Spleen (tissue), 11 donors: ENCODE measurements at regions not wholly inside any gene's neighbourhood (a gene's known extent, or its start where the extent isn't known, plus 50 kb on each side); places are given as distances from the start of the nearest gene placed in this dataset.
"Not testable (repeated sequence)": the region's sequence is repeated elsewhere in the genome, so short reads cannot be mapped to it uniquely, and the experiment has no call there.

Experiments
- DNase-seq: peaks from one replicate; pipeline ENCODE4 v3.0.0-alpha.2; 2020
- H3K27ac ChIP-seq, 8 donors: fragments of 200-600 bp; sonication (generic) in 7 of 8; 1 replicate in 4 of 8; 2 replicates in 4 of 8; pipeline versions ENCODE4 v1.5.0 to v1.8.0; 2016 to 2021; ENCODE audit warnings: inconsistent platforms in 4 of 8, mild to moderate bottlenecking in 4 of 8, moderate library complexity in 1 of 8
- H3K27me3 ChIP-seq, 7 donors: fragments of 200-600 bp; sonication (generic) in 6 of 7; replicated peaks in 1 of 7; 1 replicate in 4 of 7; 2 replicates in 3 of 7; pipeline versions ENCODE4 v1.5.0 to v1.8.0; 2016 to 2021; ENCODE audit warnings: inconsistent platforms in 3 of 7, mild to moderate bottlenecking in 1 of 7
- H3K36me3 ChIP-seq, 6 donors: fragments of 200-600 bp; sonication (generic) in 5 of 6; 1 replicate in 4 of 6; 2 replicates in 2 of 6; pipeline versions ENCODE4 v1.5.0 to v1.8.0; 2016 to 2021; ENCODE audit warnings: inconsistent platforms in 2 of 6
- H3K4me1 ChIP-seq, 6 donors: fragments of 200-600 bp; sonication (generic) in 5 of 6; 1 replicate in 3 of 6; 2 replicates in 3 of 6; pipeline versions ENCODE4 v1.5.0 to v1.8.0; 2016 to 2021; ENCODE audit warnings: inconsistent platforms in 3 of 6
- H3K4me3 ChIP-seq, 8 donors: fragments of 200-600 bp; sonication (generic) in 7 of 8; 1 replicate in 4 of 8; 2 replicates in 4 of 8; pipeline versions ENCODE4 v1.5.0 to v1.8.0; 2016 to 2021; ENCODE audit warnings: inconsistent platforms in 4 of 8, mild to moderate bottlenecking in 4 of 8, moderate library complexity in 2 of 8
- H3K9me3 ChIP-seq, 8 donors: fragments of 200-600 bp; sonication (generic) in 7 of 8; 1 replicate in 4 of 8; 2 replicates in 4 of 8; pipeline versions ENCODE4 v1.5.0 to v1.8.0; 2016 to 2021; ENCODE audit warnings: inconsistent platforms in 4 of 8
- CTCF ChIP-seq, 11 experiments: fragments of 200-600 bp in 7 of 11; fragments of 450-650 bp in 4 of 11; sonication (generic) in 4 of 11; IDR thresholded peaks in 8 of 11; conservative IDR thresholded peaks in 3 of 11; 1 replicate in 7 of 11; 2 replicates in 4 of 11; pipeline versions ENCODE4 v1.4.0 to v1.8.0; 2016 to 2021; ENCODE audit warnings: antibody characterized with exemption in 11 of 11, inconsistent platforms in 4 of 11, mild to moderate bottlenecking in 1 of 11
- POLR2A ChIP-seq, 3 donors: fragments of 450-650 bp; IDR thresholded peaks; one replicate each; pipeline ENCODE4 v1.5.1; 2017; ENCODE audit warnings: antibody characterized with exemption in 3 of 3, mild to moderate bottlenecking in 1 of 3
- POLR2AphosphoS5 ChIP-seq, 3 donors: sonication (generic); formaldehyde crosslinking; IDR thresholded peaks; one replicate each; pipeline ENCODE4 v1.5.1; 2017; ENCODE audit warnings: antibody characterized with exemption in 3 of 3
- WGBS, 5 donors: extraction: QIAGEN DNeasy Blood & Tissue Kit in 3 of 5; methylation state at CpG; one replicate each; pipeline versions ENCODE4 v1.1.5 to v1.1.7; 2013 to 2018; 5-methylcytosine and 5-hydroxymethylcytosine counted together
- intact Hi-C: fragments of 100-400 bp; cut with DNase I; formaldehyde crosslinking; loops from one replicate; pipeline ENCODE4 v1.15.0; 2023; ENCODE audit warnings: low total_unique reads
- donor health status: healthy with polysubstance abuse.
- donor health status: DM: no; HTN: no; CAD: no; lungs with moderate emphysema.
- donor health status: DM: no; HTN: no; CAD: no.
- donor health status: Bipolar disorder and iron deficiency.
- donor health status: healthy.
- donor health status: DM: no; HTN: no; CAD: no.
- donor health status: DM: yes; HTN: yes; CAD: no.

- WGBS, 5 donors = 23 to 40% (median 32%) methylated on average over 5 to 8 of the region's 8 CpGs
- TF ChIP-seq POLR2AphosphoS5 (IDR thresholded peaks at IDR 0.05) = peak in 2 of 3 donors; percentile 12 to 29
- H3K27me3 ChIP-seq, intact Hi-C loops, DNase-seq, H3K9me3 ChIP-seq, H3K36me3 ChIP-seq: not testable (repeated sequence)
- Histone ChIP-seq H3K4me3 (peak overlapping the region in 1 of 8 donors; percentile 24), H3K27ac (peak overlapping the region in 3 of 8 donors; percentile 18 to 56 (median 50)), H3K4me1 (peaks cover 0 to 22% (median 13%) of the 10 kb centered on the region in 6 donors)
These were observed 658.4 kb downstream of the TMEM121 start for GRCh38 chr14:106184771-106185170.

GRCh38 chr14:106185174-106185836 is 658.9 kb downstream of the TMEM121 start:
- Histone ChIP-seq H3K4me3 (peak overlapping the region in 1 of 8 donors; percentile 24), H3K27ac (peak overlapping the region in 3 of 8 donors; percentile 18 to 56 (median 50)), H3K4me1 (peaks cover 0 to 22% (median 13%) of the 10 kb centered on the region in 6 donors)
- H3K9me3 ChIP-seq, DNase-seq, H3K36me3 ChIP-seq, intact Hi-C loops, H3K27me3 ChIP-seq: not testable (repeated sequence)
- WGBS, 5 donors = 69 to 81% (median 75%) methylated on average over 6 of the region's 6 CpGs

GRCh38 chr14:106185837-106186233 is 659.5 kb downstream of the TMEM121 start:
- Histone ChIP-seq H3K27me3 (peaks cover 0 to 9% (median 0%) of the 10 kb centered on the region in 7 donors), H3K4me1 (peaks cover 0 to 22% (median 13%) of the 10 kb centered on the region in 6 donors), H3K27ac (no peak overlapping the region), H3K9me3 (no peaks in the 10 kb centered on the region), H3K36me3 (no peaks in the 10 kb centered on the region), H3K4me3 (no peak overlapping the region)
- TF ChIP-seq CTCF (IDR thresholded peaks at IDR 0.05 in 8 of 11, conservative IDR thresholded peaks at IDR 0.05 in 3 of 11) = peak in 7 of 11 experiments; percentile 12 to 67 (median 54)
- no peak for TF ChIP-seq POLR2A (IDR thresholded peaks at IDR 0.05)
- DNase-seq = peak; percentile 83
- WGBS, 5 donors = 24 to 32% (median 26%) methylated on average over 4 of the region's 4 CpGs
- intact Hi-C loops = no loop called here

DNA sequence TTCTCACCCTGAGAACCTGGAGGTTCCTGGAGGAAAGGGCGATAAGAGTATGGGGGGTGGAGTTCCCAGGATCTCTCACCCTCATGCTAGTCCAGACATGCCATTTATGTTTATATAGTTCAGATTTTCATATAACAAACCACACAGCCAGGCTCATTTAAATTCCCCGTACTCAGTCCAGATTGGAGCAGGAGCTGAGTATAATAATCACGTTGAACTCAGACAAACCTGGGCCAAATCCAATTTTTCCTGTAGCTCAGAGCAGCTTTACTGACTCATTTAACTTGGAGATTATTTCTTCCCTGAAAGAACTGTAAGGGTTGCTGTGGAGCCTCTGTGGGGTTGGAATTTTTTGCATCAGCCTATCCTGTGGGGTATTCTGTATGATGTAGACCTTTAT is 660.8 kb downstream of the TMEM121 start:
- H3K36me3 ChIP-seq = no peaks in the 10 kb centered on the region

GRCh38 chr14:106192701-106193100 is 666.3 kb downstream of the TMEM121 start:
- H3K27me3 ChIP-seq, H3K4me1 ChIP-seq, H3K9me3 ChIP-seq, intact Hi-C loops, H3K36me3 ChIP-seq, DNase-seq, H3K27ac ChIP-seq, H3K4me3 ChIP-seq: not testable (repeated sequence)

More for the DNA sequence above, 660.8 kb downstream of the TMEM121 start:
- H3K27me3 ChIP-seq = peaks cover 0 to 9% (median 0%) of the 10 kb centered on the region in 7 donors
- no peaks in the 10 kb centered on the region for H3K9me3 ChIP-seq
- 67 to 80% (median 72%) methylated on average over 3 of the region's 3 CpGs for WGBS, 5 donors
- intact Hi-C loops = no loop called here
- H3K27ac ChIP-seq = no peak overlapping the region
- H3K4me3 ChIP-seq = no peak overlapping the region
- no peak for DNase-seq
- no peak for TF ChIP-seq POLR2A (IDR thresholded peaks at IDR 0.05)
- TF ChIP-seq CTCF (IDR thresholded peaks at IDR 0.05 in 8 of 11, conservative IDR thresholded peaks at IDR 0.05 in 3 of 11) = no peak
- TF ChIP-seq POLR2AphosphoS5 (IDR thresholded peaks at IDR 0.05) = no peak
- peaks cover 0 to 22% (median 13%) of the 10 kb centered on the region in 6 donors for H3K4me1 ChIP-seq
